Endothelial cell of umbilical vein (primary cell): ENCODE measurements at regions not wholly inside any gene's neighbourhood (a gene's known extent, or its start where the extent isn't known, plus 50 kb on each side); places are given as distances from the start of the nearest gene placed in this dataset.

Experiments
- POLR2A ChIP-seq: IDR thresholded peaks from 2 replicates; pipeline ENCODE4 v1.6.1; 2012; ENCODE audit warnings: low read depth, mild to moderate bottlenecking, control low read depth, low read length
- TF ChIP-seq, protein P1 (sequence below), 2 donors: IDR thresholded peaks; 1 replicate in 1 of 2; 2 replicates in 1 of 2; pipeline ENCODE4 v1.5.1; 2011; ENCODE audit warnings: low read length in 2 of 2, mild to moderate bottlenecking in 2 of 2, moderate library complexity in 2 of 2, control low read depth in 1 of 2, inconsistent platforms in 1 of 2, low read depth in 1 of 2; ENCODE audit not compliant: insufficient read depth in 1 of 2; ENCODE audit errors: extremely low read depth in 1 of 2

DNA sequence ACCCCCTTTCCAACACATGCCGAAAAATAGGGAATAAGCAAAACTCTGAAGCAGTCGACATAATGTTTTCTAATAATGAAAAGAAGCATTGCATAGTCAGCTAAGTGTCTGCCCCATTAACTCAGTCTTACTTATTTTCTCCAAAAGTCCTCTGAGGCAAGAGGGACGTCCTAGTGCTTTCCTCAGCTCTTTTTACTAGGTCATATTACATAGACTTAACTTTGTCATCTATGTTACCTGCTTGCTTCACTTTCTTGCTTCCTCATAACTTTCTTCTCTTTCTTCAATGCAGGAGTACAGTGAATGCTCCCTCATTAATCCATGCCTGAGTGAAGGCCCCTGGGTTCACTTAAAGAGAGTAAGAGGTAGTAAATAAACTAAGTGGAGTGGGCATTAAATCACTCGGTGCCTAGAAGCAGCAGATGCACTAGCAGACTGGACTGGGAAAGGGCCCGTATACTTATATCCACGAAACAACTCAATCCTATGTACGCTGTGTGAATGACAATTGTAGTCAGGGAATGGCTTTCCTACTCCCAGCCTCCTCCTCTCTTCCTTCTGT is 210.5 kb upstream of the SPAG17 start:
- TF ChIP-seq, protein P1, sequence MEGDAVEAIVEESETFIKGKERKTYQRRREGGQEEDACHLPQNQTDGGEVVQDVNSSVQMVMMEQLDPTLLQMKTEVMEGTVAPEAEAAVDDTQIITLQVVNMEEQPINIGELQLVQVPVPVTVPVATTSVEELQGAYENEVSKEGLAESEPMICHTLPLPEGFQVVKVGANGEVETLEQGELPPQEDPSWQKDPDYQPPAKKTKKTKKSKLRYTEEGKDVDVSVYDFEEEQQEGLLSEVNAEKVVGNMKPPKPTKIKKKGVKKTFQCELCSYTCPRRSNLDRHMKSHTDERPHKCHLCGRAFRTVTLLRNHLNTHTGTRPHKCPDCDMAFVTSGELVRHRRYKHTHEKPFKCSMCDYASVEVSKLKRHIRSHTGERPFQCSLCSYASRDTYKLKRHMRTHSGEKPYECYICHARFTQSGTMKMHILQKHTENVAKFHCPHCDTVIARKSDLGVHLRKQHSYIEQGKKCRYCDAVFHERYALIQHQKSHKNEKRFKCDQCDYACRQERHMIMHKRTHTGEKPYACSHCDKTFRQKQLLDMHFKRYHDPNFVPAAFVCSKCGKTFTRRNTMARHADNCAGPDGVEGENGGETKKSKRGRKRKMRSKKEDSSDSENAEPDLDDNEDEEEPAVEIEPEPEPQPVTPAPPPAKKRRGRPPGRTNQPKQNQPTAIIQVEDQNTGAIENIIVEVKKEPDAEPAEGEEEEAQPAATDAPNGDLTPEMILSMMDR (IDR thresholded peaks at IDR 0.05; ENCODE audit: extremely low read depth in 1 of 2, insufficient read depth in 1 of 2, low read depth in 1 of 2, low read length in 2 of 2), result no peak
- no peak for TF ChIP-seq POLR2A
